Natural killer cell (primary cell): ENCODE measurements at regions not wholly inside any gene's neighbourhood (a gene's known extent, or its start where the extent isn't known, plus 50 kb on each side); places are given as distances from the start of the nearest gene placed in this dataset.
"Not testable (repeated sequence)": the region's sequence is repeated elsewhere in the genome, so short reads cannot be mapped to it uniquely, and the experiment has no call there.

ENCODE experiments used
- ATAC-seq, 3 donors: fragments of 150-1000 bp in 2 of 3; fragments of 200-7000 bp in 1 of 3; cut with Tn5 transposase; 1 replicate in 1 of 3; 2 replicates in 2 of 3; pipeline ENCODE4 v1.10.0; 2021; ENCODE audit warnings: mild to moderate bottlenecking in 2 of 3, moderate library complexity in 2 of 3
- DNase-seq, 2 donors: peaks; one replicate each; pipeline versions ENCODE4 v3.0.0 to v3.0.0-alpha.2; 2013 to 2021; ENCODE audit warnings: mixed read lengths in 1 of 2
- H3K27ac ChIP-seq: one replicate; pipeline ENCODE4 v1.5.1; 2013; ENCODE audit warnings: mild to moderate bottlenecking, low read length
- H3K27me3 ChIP-seq: one replicate; pipeline ENCODE4 v1.6.1; 2013; ENCODE audit warnings: low read length; ENCODE audit not compliant: control insufficient read depth, insufficient read depth
- H3K36me3 ChIP-seq: one replicate; pipeline ENCODE4 v1.6.1; 2013; ENCODE audit warnings: low read length; ENCODE audit not compliant: control insufficient read depth, insufficient read depth
- H3K4me1 ChIP-seq: one replicate; pipeline ENCODE4 v1.6.1; 2013; ENCODE audit warnings: low read length; ENCODE audit not compliant: control insufficient read depth, insufficient read depth
- H3K4me3 ChIP-seq: one replicate; pipeline ENCODE4 v1.5.1; 2013; ENCODE audit warnings: low read length
- H3K9me3 ChIP-seq: one replicate; pipeline ENCODE4 v1.6.1; 2013; ENCODE audit warnings: low read length; ENCODE audit not compliant: control insufficient read depth, insufficient read depth
- H3K27ac Mint-ChIP-seq, 2 donors: one replicate each; pipeline ENCODE4 v1.8.0; 2022; ENCODE audit warnings: mild to moderate bottlenecking in 2 of 2, mixed read lengths in 2 of 2, moderate library complexity in 1 of 2
- H3K27me3 Mint-ChIP-seq, 2 donors: one replicate each; pipeline ENCODE4 v1.8.0; 2022; ENCODE audit warnings: low read depth in 2 of 2, mixed read lengths in 2 of 2
- H3K36me3 Mint-ChIP-seq: one replicate; pipeline ENCODE4 v1.8.0; 2022; ENCODE audit warnings: mixed read lengths
- H3K4me1 Mint-ChIP-seq, 2 donors: one replicate each; pipeline ENCODE4 v1.8.0; 2022; ENCODE audit warnings: mixed read lengths in 2 of 2
- H3K4me3 Mint-ChIP-seq: one replicate; pipeline ENCODE4 v1.8.0; 2022; ENCODE audit warnings: mild to moderate bottlenecking, moderate library complexity, mixed read lengths
- H3K9me3 Mint-ChIP-seq, 2 donors: one replicate each; pipeline ENCODE4 v1.8.0; 2022; ENCODE audit warnings: mixed read lengths in 2 of 2
- WGBS: methylation state at CpG from one replicate; pipeline ENCODE4 v1.1.7; 2013; ENCODE audit warnings: missing lambda C conversion rate; ENCODE audit not compliant: insufficient coverage; 5-methylcytosine and 5-hydroxymethylcytosine counted together
- intact Hi-C: fragments of 100-400 bp; cut with micrococcal nuclease; formaldehyde crosslinking; loops from one replicate; pipeline ENCODE4 v1.14.2; 2022

DNA sequence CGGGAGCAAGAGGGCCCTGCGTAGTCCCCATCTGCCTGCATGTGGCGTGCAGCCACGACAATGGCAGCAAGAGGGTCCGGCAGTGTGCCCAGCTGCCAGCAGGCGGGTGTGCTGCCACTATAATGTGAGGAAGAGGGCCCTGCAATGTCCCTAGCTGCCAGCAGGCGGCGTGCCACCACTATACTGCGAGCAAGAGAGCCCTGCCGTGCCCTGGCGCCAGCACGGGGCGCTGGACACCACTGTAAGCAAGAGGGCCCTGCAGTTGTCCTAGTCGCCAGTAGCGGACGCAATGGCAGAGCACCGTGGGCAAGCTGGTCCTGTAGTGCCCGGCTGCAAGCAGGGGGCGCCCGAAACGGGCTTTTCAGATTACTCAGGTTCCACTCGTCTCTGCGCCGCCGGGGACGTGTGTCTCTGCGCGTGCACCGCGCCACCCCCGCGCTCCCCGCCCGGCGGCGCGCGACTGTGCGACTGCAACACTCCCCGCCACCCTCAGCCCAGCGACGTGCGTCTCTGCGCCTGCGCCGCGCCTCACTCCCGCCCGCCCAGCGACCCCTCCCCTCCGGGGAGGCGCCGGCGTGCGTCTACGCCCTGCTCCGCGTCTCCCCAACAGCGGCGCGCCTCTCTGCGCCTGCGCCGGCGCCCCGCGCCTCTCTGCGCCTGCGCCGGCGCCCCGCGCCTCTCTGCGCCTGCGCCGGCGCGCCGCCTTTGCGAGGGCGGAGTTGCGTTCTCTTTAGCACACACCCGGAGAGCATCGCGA, 159.4 kb upstream of the FRG2B start:
- intact Hi-C loops, H3K4me3 ChIP-seq, H3K36me3 Mint-ChIP-seq, H3K27ac ChIP-seq, ATAC-seq, H3K9me3 Mint-ChIP-seq, H3K4me3 Mint-ChIP-seq, H3K4me1 Mint-ChIP-seq, H3K9me3 ChIP-seq, H3K27me3 ChIP-seq, H3K36me3 ChIP-seq, H3K27me3 Mint-ChIP-seq, H3K27ac Mint-ChIP-seq, H3K4me1 ChIP-seq: not testable (repeated sequence)
- peak in 1 of 2 donors; percentile 17 for DNase-seq
- WGBS, result 74% methylated on average over 26 of the region's 85 CpGs

DNA sequence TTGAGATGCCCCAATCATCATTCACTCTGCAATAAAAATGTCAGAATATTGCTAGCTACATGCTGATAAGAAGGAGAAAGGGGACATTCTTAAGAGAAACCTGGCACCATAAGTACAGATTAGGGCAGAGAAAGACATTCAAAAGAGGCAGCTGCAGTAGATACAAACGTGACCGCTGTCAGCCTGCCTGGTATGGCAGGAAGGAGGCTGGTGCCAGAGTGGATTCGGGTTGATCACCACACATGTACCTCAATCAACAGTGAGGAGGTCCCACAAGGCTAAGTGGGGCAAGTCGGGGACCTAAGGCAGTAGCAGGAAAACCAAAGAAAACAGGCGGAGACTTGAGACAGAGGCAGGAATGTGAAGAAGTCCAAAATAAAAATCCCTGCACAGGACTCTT, 158.6 kb upstream of the FRG2B start:
- 50% methylated on average over 2 of the region's 5 CpGs for WGBS
- H3K4me1 Mint-ChIP-seq, H3K27ac ChIP-seq, DNase-seq, H3K9me3 ChIP-seq, intact Hi-C loops, H3K4me1 ChIP-seq, H3K27me3 ChIP-seq, H3K4me3 Mint-ChIP-seq, H3K27ac Mint-ChIP-seq, H3K27me3 Mint-ChIP-seq, H3K9me3 Mint-ChIP-seq, H3K4me3 ChIP-seq, H3K36me3 Mint-ChIP-seq, H3K36me3 ChIP-seq, ATAC-seq: not testable (repeated sequence)

- H3K36me3 ChIP-seq, H3K27ac ChIP-seq, DNase-seq, H3K4me1 Mint-ChIP-seq, H3K27ac Mint-ChIP-seq, H3K9me3 Mint-ChIP-seq, H3K4me1 ChIP-seq, intact Hi-C loops, H3K4me3 ChIP-seq, H3K27me3 Mint-ChIP-seq, H3K4me3 Mint-ChIP-seq, ATAC-seq, H3K36me3 Mint-ChIP-seq, H3K27me3 ChIP-seq, H3K9me3 ChIP-seq: not testable (repeated sequence)
- WGBS, result no CpG with 5 or more reads among the region's 1 CpG
Observed at GRCh38 chr10:133765308-133765707, 138.7 kb upstream of the FRG2B start.

GRCh38 chr10:133764823-133765209, 138.2 kb upstream of the FRG2B start:
- H3K27ac ChIP-seq, DNase-seq, ATAC-seq, intact Hi-C loops, H3K9me3 Mint-ChIP-seq, H3K27me3 Mint-ChIP-seq, H3K4me3 ChIP-seq, H3K4me3 Mint-ChIP-seq, H3K36me3 ChIP-seq, H3K9me3 ChIP-seq, H3K4me1 ChIP-seq, H3K4me1 Mint-ChIP-seq, H3K27me3 ChIP-seq, H3K36me3 Mint-ChIP-seq, H3K27ac Mint-ChIP-seq: not testable (repeated sequence)
- WGBS, result no CpG with 5 or more reads among the region's 2 CpGs

DNA sequence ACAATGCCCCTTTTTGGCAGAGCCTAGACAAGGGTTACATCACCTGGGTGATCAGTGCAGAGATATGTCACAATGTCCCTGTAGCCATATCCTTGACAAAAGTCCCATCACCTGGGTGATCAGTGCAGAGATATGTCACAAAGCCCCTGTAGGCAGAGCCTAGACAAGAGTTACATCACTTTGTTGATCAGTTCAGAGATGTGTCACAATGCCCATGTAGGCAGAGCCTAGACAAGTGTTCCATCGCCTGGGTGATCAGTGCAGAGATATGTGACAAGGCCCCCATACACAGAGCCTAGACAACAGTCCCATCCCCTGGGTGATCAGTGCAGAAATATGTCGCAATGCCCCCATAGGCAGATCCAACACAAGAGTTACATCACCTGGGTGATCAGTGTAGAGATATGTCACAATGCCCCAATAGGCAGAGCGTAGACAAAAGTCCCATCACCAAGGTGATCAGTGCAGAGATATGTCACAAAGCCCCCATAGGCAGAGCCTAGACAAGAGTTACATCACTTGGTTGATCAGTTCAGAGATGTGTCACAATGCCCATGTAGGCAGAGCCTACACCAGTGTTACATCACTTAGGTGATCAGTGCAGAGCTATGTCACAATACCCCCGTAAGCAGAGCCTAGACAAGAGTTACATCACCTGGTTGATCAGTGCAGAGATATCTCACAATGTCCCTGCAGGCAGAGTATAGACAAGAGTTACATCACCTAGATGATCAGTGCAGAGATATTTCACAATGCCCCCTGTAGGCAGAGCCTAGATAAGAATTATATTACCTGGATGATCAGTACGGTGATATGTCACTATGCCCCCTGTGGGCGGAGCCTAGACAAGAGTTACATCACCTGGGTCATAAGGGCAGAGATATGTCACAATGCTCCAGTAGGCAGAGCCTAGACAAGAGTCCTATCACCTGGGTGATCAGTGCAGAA, 137.6 kb upstream of the FRG2B start:
- H3K4me3 ChIP-seq, H3K27me3 ChIP-seq, intact Hi-C loops, H3K36me3 Mint-ChIP-seq, H3K27me3 Mint-ChIP-seq, H3K9me3 ChIP-seq, H3K4me1 ChIP-seq, H3K27ac Mint-ChIP-seq, H3K4me3 Mint-ChIP-seq, H3K27ac ChIP-seq, H3K9me3 Mint-ChIP-seq, H3K36me3 ChIP-seq, ATAC-seq, H3K4me1 Mint-ChIP-seq: not testable (repeated sequence)
- DNase-seq, result peak; percentile 1 to 13
- WGBS, result 85% methylated on average over 3 of the region's 6 CpGs

DNA sequence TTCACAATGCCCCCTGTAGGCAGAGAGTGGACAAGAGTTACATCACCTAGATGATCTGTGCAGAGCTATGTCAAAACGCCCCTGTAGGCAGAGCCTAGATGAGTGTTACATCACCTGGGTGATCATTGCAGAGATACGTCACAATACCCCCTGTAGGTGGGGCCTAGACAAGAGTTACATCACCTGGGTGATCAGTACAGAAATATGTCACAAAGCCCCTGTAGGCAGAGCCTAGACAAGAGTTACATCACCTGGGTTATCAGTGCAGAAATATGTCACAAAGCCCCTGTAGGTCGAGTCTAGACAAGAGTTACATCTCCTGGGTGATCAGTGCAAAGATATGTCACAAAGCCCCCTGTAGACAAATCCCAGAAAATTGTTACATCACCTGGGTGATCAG, 136.6 kb upstream of the FRG2B start:
- H3K36me3 ChIP-seq, H3K4me1 ChIP-seq, H3K4me3 Mint-ChIP-seq, H3K9me3 ChIP-seq, H3K36me3 Mint-ChIP-seq, DNase-seq, H3K27ac ChIP-seq, H3K4me3 ChIP-seq, intact Hi-C loops, H3K4me1 Mint-ChIP-seq, H3K27me3 Mint-ChIP-seq, H3K27ac Mint-ChIP-seq, H3K9me3 Mint-ChIP-seq, H3K27me3 ChIP-seq: not testable (repeated sequence)
- no CpG with 5 or more reads among the region's 3 CpGs for WGBS
- ATAC-seq, result peak in 1 of 3 donors; percentile 79

DNA sequence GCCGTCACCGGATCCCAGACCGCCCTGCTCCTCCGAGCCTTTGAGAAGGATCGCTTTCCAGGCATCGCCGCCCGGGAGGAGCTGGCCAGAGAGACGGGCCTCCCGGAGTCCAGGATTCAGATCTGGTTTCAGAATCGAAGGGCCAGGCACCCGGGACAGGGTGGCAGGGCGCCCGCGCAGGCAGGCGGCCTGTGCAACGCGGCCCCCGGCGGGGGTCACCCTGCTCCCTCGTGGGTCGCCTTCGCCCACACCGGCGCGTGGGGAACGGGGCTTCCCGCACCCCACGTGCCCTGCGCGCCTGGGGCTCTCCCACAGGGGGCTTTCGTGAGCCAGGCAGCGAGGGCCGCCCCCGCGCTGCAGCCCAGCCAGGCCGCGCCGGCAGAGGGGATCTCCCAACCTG, 127.0 kb upstream of the FRG2B start:
- H3K4me1 ChIP-seq, H3K4me1 Mint-ChIP-seq, H3K9me3 Mint-ChIP-seq, H3K4me3 ChIP-seq, H3K36me3 ChIP-seq, H3K27ac Mint-ChIP-seq, H3K27me3 ChIP-seq, intact Hi-C loops, H3K4me3 Mint-ChIP-seq, DNase-seq, H3K27ac ChIP-seq, H3K27me3 Mint-ChIP-seq, H3K9me3 ChIP-seq, H3K36me3 Mint-ChIP-seq: not testable (repeated sequence)
- peak in 1 of 3 donors; percentile 68 for ATAC-seq
- WGBS, result no CpG with 5 or more reads among the region's 39 CpGs
